HepG2 (cell line): ENCODE measurements at regions not wholly inside any gene's neighbourhood (a gene's known extent, or its start where the extent isn't known, plus 50 kb on each side); places are given as distances from the start of the nearest gene placed in this dataset.

Source experiments
- CCDC6 ChIP-seq: sonication (generic); formaldehyde crosslinking; IDR thresholded peaks from 2 replicates; pipeline ENCODE4 v1.8.1; 2022; ENCODE audit warnings: mild to moderate bottlenecking, missing genetic modification reagents, moderate library complexity
- NBN ChIP-seq: fragments of 450-650 bp; conservative IDR thresholded peaks from 2 replicates; pipeline ENCODE4 v1.6.1; 2017
- PHF20 ChIP-seq: sonication (generic); formaldehyde crosslinking; IDR thresholded peaks from 2 replicates; pipeline ENCODE4 v1.5.0; 2020; ENCODE audit warnings: mild to moderate bottlenecking, missing genetic modification reagents
- PRDM15 ChIP-seq: sonication (generic); formaldehyde crosslinking; IDR thresholded peaks from 2 replicates; pipeline ENCODE4 v1.4.0; 2020; ENCODE audit warnings: missing genetic modification reagents
- SOX13 ChIP-seq, 3 experiments: fragments of 450-650 bp in 1 of 3; sonication (generic) in 1 of 3; formaldehyde crosslinking in 1 of 3; IDR thresholded peaks in 2 of 3; conservative IDR thresholded peaks in 1 of 3; 2 replicates each; pipeline versions ENCODE4 v1.5.0 to v1.6.1; 2016 to 2020; ENCODE audit warnings: antibody characterized with exemption in 1 of 3, mild to moderate bottlenecking in 1 of 3, missing compliant biosample characterization in 1 of 3, missing genetic modification reagents in 1 of 3, moderate library complexity in 1 of 3
- TIGD3 ChIP-seq: sonication (generic); formaldehyde crosslinking; IDR thresholded peaks from 2 replicates; pipeline ENCODE4 v1.5.1; 2020; ENCODE audit warnings: mild to moderate bottlenecking, missing genetic modification reagents, borderline replicate concordance
- TRIM24 ChIP-seq: sonication (generic); formaldehyde crosslinking; IDR thresholded peaks from 2 replicates; pipeline ENCODE4 v1.8.0; 2022; ENCODE audit warnings: mild to moderate bottlenecking, missing genetic modification reagents
- ZMYM4 ChIP-seq: sonication (generic); formaldehyde crosslinking; IDR thresholded peaks from 2 replicates; pipeline ENCODE4 v1.8.1; 2023; ENCODE audit warnings: mild to moderate bottlenecking, missing genetic modification reagents
- ZNF367 ChIP-seq: sonication (generic); formaldehyde crosslinking; IDR thresholded peaks from 2 replicates; pipeline ENCODE4 v1.4.0; 2020; ENCODE audit warnings: missing genetic modification reagents, borderline replicate concordance
- TF ChIP-seq, protein P1 (sequence below): sonication (generic); formaldehyde crosslinking; IDR thresholded peaks from 2 replicates; pipeline ENCODE4 v1.8.1; 2023; ENCODE audit warnings: missing genetic modification reagents, inconsistent platforms, borderline replicate concordance
- TF ChIP-seq, protein P2 (sequence below): sonication (generic); formaldehyde crosslinking; IDR thresholded peaks from 2 replicates; pipeline ENCODE4 v1.4.0; 2020; ENCODE audit warnings: missing genetic modification reagents, mild to moderate bottlenecking, borderline replicate concordance
- TF ChIP-seq, protein P3 (sequence below): sonication (generic); formaldehyde crosslinking; IDR thresholded peaks from 2 replicates; pipeline ENCODE4 v1.4.0; 2020; ENCODE audit warnings: missing genetic modification reagents
- TF ChIP-seq, protein P4 (sequence below): sonication (generic); formaldehyde crosslinking; IDR thresholded peaks from 2 replicates; pipeline ENCODE4 v1.5.0; 2020; ENCODE audit warnings: missing genetic modification reagents
- TF ChIP-seq, protein P5 (sequence below): sonication (generic); formaldehyde crosslinking; IDR thresholded peaks from 2 replicates; pipeline ENCODE4 v1.4.0; 2020; ENCODE audit warnings: mild to moderate bottlenecking, missing genetic modification reagents

DNA sequence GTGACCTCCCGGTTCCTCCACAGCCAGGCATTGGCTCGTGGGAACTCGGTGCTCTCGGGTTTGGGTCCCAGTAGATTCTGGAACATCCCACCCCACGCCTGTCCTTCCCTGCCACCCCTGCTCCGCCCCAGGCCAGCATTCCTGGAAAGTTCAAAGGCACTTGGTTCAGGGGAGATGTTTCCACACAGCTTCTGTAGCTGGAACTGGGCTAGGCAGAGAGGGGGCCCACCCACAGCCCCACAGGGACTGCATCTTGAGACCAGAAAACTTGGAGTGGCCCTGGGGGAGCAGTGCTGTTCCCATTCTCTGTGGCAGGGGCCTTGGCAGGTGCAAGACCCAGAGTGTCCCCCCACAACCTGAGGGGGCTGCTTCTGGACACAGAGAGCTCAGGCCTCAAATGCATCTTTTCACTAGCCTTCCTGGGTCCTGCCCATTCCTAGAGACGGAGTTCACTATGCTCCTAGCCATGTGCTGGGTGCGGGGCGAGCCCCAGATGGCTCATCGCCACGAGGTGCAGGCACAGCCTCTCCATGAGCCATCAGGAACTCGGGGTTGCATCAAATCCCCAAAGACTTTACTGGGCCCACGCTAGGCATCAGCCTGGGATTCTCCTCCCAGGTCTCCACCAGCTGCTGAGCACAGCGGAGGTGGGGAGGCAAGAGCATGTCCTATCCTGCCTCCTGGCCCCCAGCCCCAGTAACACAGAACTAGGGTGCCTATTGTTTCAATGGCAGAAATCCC, 68.7 kb downstream of the ZFP36L2 start (continued):
- TF ChIP-seq, protein P1, sequence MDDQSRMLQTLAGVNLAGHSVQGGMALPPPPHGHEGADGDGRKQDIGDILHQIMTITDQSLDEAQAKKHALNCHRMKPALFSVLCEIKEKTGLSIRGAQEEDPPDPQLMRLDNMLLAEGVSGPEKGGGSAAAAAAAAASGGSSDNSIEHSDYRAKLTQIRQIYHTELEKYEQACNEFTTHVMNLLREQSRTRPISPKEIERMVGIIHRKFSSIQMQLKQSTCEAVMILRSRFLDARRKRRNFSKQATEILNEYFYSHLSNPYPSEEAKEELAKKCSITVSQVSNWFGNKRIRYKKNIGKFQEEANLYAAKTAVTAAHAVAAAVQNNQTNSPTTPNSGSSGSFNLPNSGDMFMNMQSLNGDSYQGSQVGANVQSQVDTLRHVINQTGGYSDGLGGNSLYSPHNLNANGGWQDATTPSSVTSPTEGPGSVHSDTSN (CRISPR knock-in tag), result no peak
- TF ChIP-seq, protein P2, sequence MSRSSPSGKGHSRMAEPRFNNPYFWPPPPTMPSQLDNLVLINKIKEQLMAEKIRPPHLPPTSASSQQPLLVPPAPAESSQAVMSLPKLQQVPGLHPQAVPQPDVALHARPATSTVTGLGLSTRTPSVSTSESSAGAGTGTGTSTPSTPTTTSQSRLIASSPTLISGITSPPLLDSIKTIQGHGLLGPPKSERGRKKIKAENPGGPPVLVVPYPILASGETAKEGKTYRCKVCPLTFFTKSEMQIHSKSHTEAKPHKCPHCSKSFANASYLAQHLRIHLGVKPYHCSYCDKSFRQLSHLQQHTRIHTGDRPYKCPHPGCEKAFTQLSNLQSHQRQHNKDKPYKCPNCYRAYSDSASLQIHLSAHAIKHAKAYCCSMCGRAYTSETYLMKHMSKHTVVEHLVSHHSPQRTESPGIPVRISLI (CRISPR knock-in tag), result no peak
- no peak for TF ChIP-seq PHF20
- no peak for TF ChIP-seq PRDM15
- TF ChIP-seq, protein P3, sequence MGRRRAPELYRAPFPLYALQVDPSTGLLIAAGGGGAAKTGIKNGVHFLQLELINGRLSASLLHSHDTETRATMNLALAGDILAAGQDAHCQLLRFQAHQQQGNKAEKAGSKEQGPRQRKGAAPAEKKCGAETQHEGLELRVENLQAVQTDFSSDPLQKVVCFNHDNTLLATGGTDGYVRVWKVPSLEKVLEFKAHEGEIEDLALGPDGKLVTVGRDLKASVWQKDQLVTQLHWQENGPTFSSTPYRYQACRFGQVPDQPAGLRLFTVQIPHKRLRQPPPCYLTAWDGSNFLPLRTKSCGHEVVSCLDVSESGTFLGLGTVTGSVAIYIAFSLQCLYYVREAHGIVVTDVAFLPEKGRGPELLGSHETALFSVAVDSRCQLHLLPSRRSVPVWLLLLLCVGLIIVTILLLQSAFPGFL, result no peak
- TF ChIP-seq SOX13 (IDR thresholded peaks at IDR 0.05), result no peak
- TF ChIP-seq SOX13 (CRISPR knock-in tag; conservative IDR thresholded peaks at IDR 0.05 in 1 of 2, IDR thresholded peaks at IDR 0.05 in 1 of 2), result peak in 1 of 2 experiments; percentile 44; a peak in 1 of 4 replicates
- TF ChIP-seq TIGD3 (CRISPR knock-in tag), result no peak
- TF ChIP-seq, protein P4, sequence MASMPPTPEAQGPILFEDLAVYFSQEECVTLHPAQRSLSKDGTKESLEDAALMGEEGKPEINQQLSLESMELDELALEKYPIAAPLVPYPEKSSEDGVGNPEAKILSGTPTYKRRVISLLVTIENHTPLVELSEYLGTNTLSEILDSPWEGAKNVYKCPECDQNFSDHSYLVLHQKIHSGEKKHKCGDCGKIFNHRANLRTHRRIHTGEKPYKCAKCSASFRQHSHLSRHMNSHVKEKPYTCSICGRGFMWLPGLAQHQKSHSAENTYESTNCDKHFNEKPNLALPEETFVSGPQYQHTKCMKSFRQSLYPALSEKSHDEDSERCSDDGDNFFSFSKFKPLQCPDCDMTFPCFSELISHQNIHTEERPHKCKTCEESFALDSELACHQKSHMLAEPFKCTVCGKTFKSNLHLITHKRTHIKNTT (CRISPR knock-in tag), result no peak
- TF ChIP-seq, protein P5, sequence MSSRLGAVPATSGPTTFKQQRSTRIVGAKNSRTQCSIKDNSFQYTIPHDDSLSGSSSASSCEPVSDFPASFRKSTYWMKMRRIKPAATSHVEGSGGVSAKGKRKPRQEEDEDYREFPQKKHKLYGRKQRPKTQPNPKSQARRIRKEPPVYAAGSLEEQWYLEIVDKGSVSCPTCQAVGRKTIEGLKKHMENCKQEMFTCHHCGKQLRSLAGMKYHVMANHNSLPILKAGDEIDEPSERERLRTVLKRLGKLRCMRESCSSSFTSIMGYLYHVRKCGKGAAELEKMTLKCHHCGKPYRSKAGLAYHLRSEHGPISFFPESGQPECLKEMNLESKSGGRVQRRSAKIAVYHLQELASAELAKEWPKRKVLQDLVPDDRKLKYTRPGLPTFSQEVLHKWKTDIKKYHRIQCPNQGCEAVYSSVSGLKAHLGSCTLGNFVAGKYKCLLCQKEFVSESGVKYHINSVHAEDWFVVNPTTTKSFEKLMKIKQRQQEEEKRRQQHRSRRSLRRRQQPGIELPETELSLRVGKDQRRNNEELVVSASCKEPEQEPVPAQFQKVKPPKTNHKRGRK (CRISPR knock-in tag), result no peak
- peak; percentile 27; the same call in 1 of the 2 replicates for TF ChIP-seq CCDC6 (CRISPR knock-in tag)
- TF ChIP-seq TRIM24 (CRISPR knock-in tag), result no peak
- no peak for TF ChIP-seq NBN
- TF ChIP-seq ZNF367 (CRISPR knock-in tag), result no peak
- no peak for TF ChIP-seq ZMYM4 (CRISPR knock-in tag)
